Natural killer cell (primary cell): ENCODE measurements at regions not wholly inside any gene's neighbourhood (a gene's known extent, or its start where the extent isn't known, plus 50 kb on each side); places are given as distances from the start of the nearest gene placed in this dataset.

Experiments used
- ATAC-seq, 3 donors: fragments of 150-1000 bp in 2 of 3; fragments of 200-7000 bp in 1 of 3; cut with Tn5 transposase; 1 replicate in 1 of 3; 2 replicates in 2 of 3; pipeline ENCODE4 v1.10.0; 2021; ENCODE audit warnings: mild to moderate bottlenecking in 2 of 3, moderate library complexity in 2 of 3
- DNase-seq, 2 donors: peaks; one replicate each; pipeline versions ENCODE4 v3.0.0 to v3.0.0-alpha.2; 2013 to 2021; ENCODE audit warnings: mixed read lengths in 1 of 2
- H3K27ac ChIP-seq: one replicate; pipeline ENCODE4 v1.5.1; 2013; ENCODE audit warnings: mild to moderate bottlenecking, low read length
- H3K27me3 ChIP-seq: one replicate; pipeline ENCODE4 v1.6.1; 2013; ENCODE audit warnings: low read length; ENCODE audit not compliant: control insufficient read depth, insufficient read depth
- H3K36me3 ChIP-seq: one replicate; pipeline ENCODE4 v1.6.1; 2013; ENCODE audit warnings: low read length; ENCODE audit not compliant: control insufficient read depth, insufficient read depth
- H3K4me1 ChIP-seq: one replicate; pipeline ENCODE4 v1.6.1; 2013; ENCODE audit warnings: low read length; ENCODE audit not compliant: control insufficient read depth, insufficient read depth
- H3K4me3 ChIP-seq: one replicate; pipeline ENCODE4 v1.5.1; 2013; ENCODE audit warnings: low read length
- H3K9me3 ChIP-seq: one replicate; pipeline ENCODE4 v1.6.1; 2013; ENCODE audit warnings: low read length; ENCODE audit not compliant: control insufficient read depth, insufficient read depth
- H3K27ac Mint-ChIP-seq, 2 donors: one replicate each; pipeline ENCODE4 v1.8.0; 2022; ENCODE audit warnings: mild to moderate bottlenecking in 2 of 2, mixed read lengths in 2 of 2, moderate library complexity in 1 of 2
- H3K27me3 Mint-ChIP-seq, 2 donors: one replicate each; pipeline ENCODE4 v1.8.0; 2022; ENCODE audit warnings: low read depth in 2 of 2, mixed read lengths in 2 of 2
- H3K36me3 Mint-ChIP-seq: one replicate; pipeline ENCODE4 v1.8.0; 2022; ENCODE audit warnings: mixed read lengths
- H3K4me1 Mint-ChIP-seq, 2 donors: one replicate each; pipeline ENCODE4 v1.8.0; 2022; ENCODE audit warnings: mixed read lengths in 2 of 2
- H3K4me3 Mint-ChIP-seq: one replicate; pipeline ENCODE4 v1.8.0; 2022; ENCODE audit warnings: mild to moderate bottlenecking, moderate library complexity, mixed read lengths
- H3K9me3 Mint-ChIP-seq, 2 donors: one replicate each; pipeline ENCODE4 v1.8.0; 2022; ENCODE audit warnings: mixed read lengths in 2 of 2
- CTCF ChIP-seq: fragments of 200-600 bp; IDR thresholded peaks from one replicate; pipeline ENCODE4 v1.8.0; 2022; ENCODE audit warnings: antibody characterized with exemption
- WGBS: methylation state at CpG from one replicate; pipeline ENCODE4 v1.1.7; 2013; ENCODE audit warnings: missing lambda C conversion rate; ENCODE audit not compliant: insufficient coverage; 5-methylcytosine and 5-hydroxymethylcytosine counted together
- intact Hi-C: fragments of 100-400 bp; cut with micrococcal nuclease; formaldehyde crosslinking; loops from one replicate; pipeline ENCODE4 v1.14.2; 2022

GRCh38 chrX:85517994-85518718 is 138.7 kb upstream of the POF1B start:
- DNase-seq = no peak
- no peaks in the 10 kb centered on the region for H3K36me3 ChIP-seq
- ATAC-seq = no peak
- H3K9me3 ChIP-seq = no peaks in the 10 kb centered on the region
- Mint-ChIP-seq H3K9me3 (no peaks in the 10 kb centered on the region), H3K4me3 (no peak overlapping the region), H3K27ac (no peak overlapping the region), H3K36me3 (no peaks in the 10 kb centered on the region), H3K27me3 (no peaks in the 10 kb centered on the region), H3K4me1 (no peaks in the 10 kb centered on the region)
- no peak overlapping the region for H3K4me3 ChIP-seq
- no peak for TF ChIP-seq CTCF
- H3K4me1 ChIP-seq = no peaks in the 10 kb centered on the region
- H3K27me3 ChIP-seq = no peaks in the 10 kb centered on the region
- intact Hi-C loops = no loop called here
- no CpG with 5 or more reads among the region's 2 CpGs for WGBS
- no peak overlapping the region for H3K27ac ChIP-seq

DNA sequence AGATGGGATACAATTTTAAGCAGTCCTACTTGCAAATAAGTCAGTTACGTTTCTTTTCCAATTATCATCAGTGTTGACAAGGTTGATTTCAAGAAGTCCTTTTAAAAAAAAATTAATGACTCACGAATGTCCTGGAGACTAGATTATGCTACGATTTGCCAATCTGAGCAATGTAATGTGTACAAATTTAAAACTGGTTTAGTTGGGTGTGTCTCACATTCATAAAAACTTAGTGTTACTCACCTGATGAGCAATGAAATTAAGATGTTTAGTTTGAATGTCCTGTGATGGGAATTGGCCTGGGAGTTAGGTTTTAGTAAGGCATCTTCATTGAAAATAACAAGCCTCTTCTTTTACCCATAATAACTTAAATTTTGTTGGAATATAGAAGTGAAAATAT is 136.7 kb upstream of the POF1B start:
- Mint-ChIP-seq H3K27me3 (no peaks in the 10 kb centered on the region), H3K9me3 (peaks cover 0 to 3% of the 10 kb centered on the region in 2 donors), H3K4me3 (no peak overlapping the region), H3K4me1 (no peaks in the 10 kb centered on the region), H3K36me3 (no peaks in the 10 kb centered on the region), H3K27ac (no peak overlapping the region)
- Histone ChIP-seq H3K27me3 (no peaks in the 10 kb centered on the region), H3K27ac (no peak overlapping the region), H3K4me3 (no peak overlapping the region), H3K4me1 (no peaks in the 10 kb centered on the region), H3K36me3 (no peaks in the 10 kb centered on the region), H3K9me3 (no peaks in the 10 kb centered on the region)
- intact Hi-C loops = no loop called here
- no peak for DNase-seq
- TF ChIP-seq CTCF = no peak
- no peak for ATAC-seq
- WGBS = 83% methylated on average over 1 of the region's 3 CpGs

GRCh38 chrX:85506871-85507270 is 127.4 kb upstream of the POF1B start:
- no peak for TF ChIP-seq CTCF
- Histone ChIP-seq H3K27me3 (no peaks in the 10 kb centered on the region), H3K4me3 (no peak overlapping the region), H3K9me3 (no peaks in the 10 kb centered on the region), H3K36me3 (no peaks in the 10 kb centered on the region), H3K27ac (no peak overlapping the region), H3K4me1 (no peaks in the 10 kb centered on the region)
- no peaks in the 10 kb centered on the region for H3K4me1 Mint-ChIP-seq
- intact Hi-C loops = no loop called here
- H3K9me3 Mint-ChIP-seq = no peaks in the 10 kb centered on the region
- H3K27me3 Mint-ChIP-seq = no peaks in the 10 kb centered on the region
- WGBS = 33% methylated on average over 1 of the region's 2 CpGs
- H3K36me3 Mint-ChIP-seq = no peaks in the 10 kb centered on the region
- H3K27ac Mint-ChIP-seq = no peak overlapping the region
- H3K4me3 Mint-ChIP-seq = no peak overlapping the region
- ATAC-seq (no peak), DNase-seq (no peak)

DNA sequence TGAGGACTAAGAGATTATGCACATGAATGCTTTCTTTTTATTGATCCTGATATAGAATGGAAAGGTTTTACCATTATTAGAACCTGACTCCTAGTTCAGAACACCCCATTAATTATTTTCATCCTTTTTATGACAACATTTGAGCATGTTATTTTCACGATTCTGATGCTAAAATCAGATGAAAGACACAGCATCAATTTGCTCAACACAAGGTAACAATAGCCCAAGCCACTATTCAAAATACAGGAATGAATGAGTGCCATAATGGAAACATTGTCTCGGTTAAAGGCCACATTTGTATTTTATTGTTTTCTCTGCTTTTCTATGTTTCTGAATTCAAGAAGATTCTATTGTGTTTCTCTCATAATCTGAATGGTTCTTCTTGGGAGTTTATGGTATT is 126.3 kb upstream of the POF1B start:
- ATAC-seq = no peak
- H3K4me1 Mint-ChIP-seq = no peaks in the 10 kb centered on the region
- H3K36me3 Mint-ChIP-seq = no peaks in the 10 kb centered on the region

More for the DNA sequence above, 126.3 kb upstream of the POF1B start:
- Histone ChIP-seq H3K36me3 (no peaks in the 10 kb centered on the region), H3K9me3 (no peaks in the 10 kb centered on the region), H3K4me3 (no peak overlapping the region), H3K4me1 (no peaks in the 10 kb centered on the region), H3K27ac (no peak overlapping the region), H3K27me3 (no peaks in the 10 kb centered on the region)
- intact Hi-C loops = no loop called here
- WGBS = 50% methylated on average over 1 of the region's 2 CpGs
- no peak for DNase-seq
- Mint-ChIP-seq H3K27me3 (no peaks in the 10 kb centered on the region), H3K9me3 (no peaks in the 10 kb centered on the region), H3K27ac (no peak overlapping the region), H3K4me3 (no peak overlapping the region)
- no peak for TF ChIP-seq CTCF
